Mesendoderm (in vitro differentiated cells): ENCODE measurements at regions not wholly inside any gene's neighbourhood (a gene's known extent, or its start where the extent isn't known, plus 50 kb on each side); places are given as distances from the start of the nearest gene placed in this dataset.
"Not testable (repeated sequence)": the region's sequence is repeated elsewhere in the genome, so short reads cannot be mapped to it uniquely, and the experiment has no call there.

Source experiments
- DNase-seq: peaks from one replicate; pipeline ENCODE4 v3.0.0; 2013
- H2AK5ac ChIP-seq: 2 replicates; pipeline ENCODE4 v1.6.1; 2013; ENCODE audit warnings: low read length, inconsistent platforms
- H2BK120ac ChIP-seq: 2 replicates; pipeline ENCODE4 v1.6.1; 2013; ENCODE audit warnings: low read depth, mild to moderate bottlenecking, low read length, moderate library complexity, mixed read lengths
- H2BK15ac ChIP-seq: replicated peaks from 2 replicates; pipeline ENCODE4 v1.6.1; 2013; ENCODE audit warnings: low read depth, mild to moderate bottlenecking, moderate library complexity
- H2BK5ac ChIP-seq: 2 replicates; pipeline ENCODE4 v1.6.1; 2013; ENCODE audit warnings: low read length, inconsistent platforms
- H3K18ac ChIP-seq: 2 replicates; pipeline ENCODE4 v1.6.1; 2013; ENCODE audit warnings: mild to moderate bottlenecking, low read length, mixed read lengths
- H3K23ac ChIP-seq: one replicate; pipeline ENCODE4 v1.6.1; 2013; ENCODE audit warnings: low read length
- H3K27ac ChIP-seq: 2 replicates; pipeline ENCODE4 v1.5.1; 2013; ENCODE audit warnings: low read depth, mild to moderate bottlenecking, inconsistent platforms, low read length, moderate library complexity
- H3K27me3 ChIP-seq: 2 replicates; pipeline ENCODE4 v1.6.1; 2013; ENCODE audit warnings: low read length, control low read depth, mild to moderate bottlenecking, inconsistent platforms; ENCODE audit not compliant: insufficient read depth, poor library complexity
- H3K36me3 ChIP-seq: 2 replicates; pipeline ENCODE4 v1.6.1; 2013; ENCODE audit warnings: low read length, inconsistent platforms; ENCODE audit not compliant: control insufficient read depth, insufficient read depth
- H3K4ac ChIP-seq: one replicate; pipeline ENCODE4 v1.6.1; 2013; ENCODE audit warnings: low read depth, mild to moderate bottlenecking, low read length, moderate library complexity
- H3K4me1 ChIP-seq: 2 replicates; pipeline ENCODE4 v1.6.1; 2013; ENCODE audit warnings: low read depth, low read length, inconsistent platforms; ENCODE audit not compliant: control insufficient read depth
- H3K4me2 ChIP-seq: 2 replicates; pipeline ENCODE4 v1.6.1; 2013; ENCODE audit warnings: low read length
- H3K4me3 ChIP-seq: 2 replicates; pipeline ENCODE4 v1.5.1; 2013; ENCODE audit warnings: mild to moderate bottlenecking, low read length
- H3K56ac ChIP-seq: one replicate; pipeline ENCODE4 v1.6.1; 2013; ENCODE audit warnings: low read length
- H3K79me1 ChIP-seq: 2 replicates; pipeline ENCODE4 v1.6.1; 2013; ENCODE audit warnings: low read length, inconsistent platforms
- H3K79me2 ChIP-seq: 2 replicates; pipeline ENCODE4 v1.6.1; 2013; ENCODE audit warnings: mild to moderate bottlenecking, low read length; ENCODE audit not compliant: control insufficient read depth, insufficient read depth
- H3K9ac ChIP-seq: 2 replicates; pipeline ENCODE4 v1.6.1; 2013; ENCODE audit warnings: low read length, inconsistent platforms
- H4K5ac ChIP-seq: one replicate; pipeline ENCODE4 v1.6.1; 2013; ENCODE audit warnings: low read length
- H4K8ac ChIP-seq: one replicate; pipeline ENCODE4 v1.6.1; 2013; ENCODE audit warnings: low read depth, mild to moderate bottlenecking, control low read depth, low read length, moderate library complexity
- WGBS: extraction: QIAGEN DNeasy Blood & Tissue Kit; methylation state at CpG from one replicate; pipeline ENCODE4 v1.1.7; 2013; ENCODE audit warnings: low lambda C conversion rate, missing lambda C conversion rate; ENCODE audit not compliant: insufficient coverage; ENCODE audit errors: extremely low coverage; 5-methylcytosine and 5-hydroxymethylcytosine counted together

DNA sequence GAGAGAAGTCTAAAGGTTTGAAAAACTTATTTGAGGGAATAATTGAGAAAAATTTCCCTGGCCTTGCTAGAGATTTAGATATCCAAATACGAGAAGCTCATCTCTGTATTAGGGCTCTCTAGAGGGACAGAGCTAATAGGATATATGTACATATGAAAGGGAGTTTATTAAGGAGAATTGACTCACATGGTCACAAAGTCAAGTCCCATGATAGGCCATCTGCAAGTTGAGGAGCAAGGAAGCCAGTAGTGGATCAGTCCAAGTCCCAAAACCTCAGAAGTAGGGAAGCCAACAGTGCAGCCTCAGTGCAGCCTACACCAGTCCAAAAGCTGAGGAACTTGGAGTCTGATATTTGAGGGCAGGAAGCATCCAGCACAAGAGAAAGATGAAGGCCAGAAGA, 126.7 kb downstream of the PJA2 start:
- not testable (repeated sequence) for H3K4me1 ChIP-seq, H3K23ac ChIP-seq, H3K79me2 ChIP-seq, H3K4ac ChIP-seq, H4K5ac ChIP-seq, H2BK15ac ChIP-seq, H3K36me3 ChIP-seq, H3K56ac ChIP-seq, H3K4me2 ChIP-seq, H3K4me3 ChIP-seq, H3K27me3 ChIP-seq, H3K18ac ChIP-seq, H3K27ac ChIP-seq, H2BK5ac ChIP-seq, DNase-seq, H2AK5ac ChIP-seq, H3K9ac ChIP-seq, H2BK120ac ChIP-seq, H4K8ac ChIP-seq, H3K79me1 ChIP-seq
- no CpG with 5 or more reads among the region's 1 CpG for WGBS

DNA sequence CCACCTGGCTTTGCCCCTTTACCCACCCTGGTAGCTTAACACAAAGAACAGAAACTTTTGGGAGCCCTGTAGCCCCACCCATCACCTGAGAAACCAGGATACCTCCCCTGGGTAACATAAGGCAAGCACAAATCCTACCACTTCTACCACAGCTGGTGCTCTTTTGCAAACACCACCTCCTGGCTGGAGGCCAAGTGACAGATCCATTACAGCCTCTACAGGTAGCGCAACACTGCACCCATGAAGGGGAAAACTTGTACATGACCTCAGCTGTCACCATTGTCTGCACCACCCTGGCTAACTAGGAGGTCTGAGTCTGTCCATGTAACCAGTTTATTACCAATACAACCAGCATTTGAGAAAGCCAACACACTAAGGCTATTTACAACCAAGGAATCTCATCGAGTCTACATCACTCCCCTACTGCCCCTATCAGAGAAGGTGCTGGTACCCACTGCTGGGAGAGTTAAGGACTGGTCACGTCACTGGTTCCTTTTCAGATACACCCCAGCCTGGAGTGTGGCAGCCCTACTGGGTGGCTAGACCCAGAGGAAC, 128.6 kb downstream of the PJA2 start:
- Histone ChIP-seq H3K36me3 (no peaks in the 10 kb centered on the region), H3K79me2 (no peaks in the 10 kb centered on the region), H3K27me3 (no peaks in the 10 kb centered on the region), H2BK15ac (no peak overlapping the region), H2BK120ac (no peak overlapping the region), H3K4me3 (no peak overlapping the region), H3K56ac (no peak overlapping the region), H3K4ac (no peak overlapping the region), H2AK5ac (no peak overlapping the region), H3K23ac (no peak overlapping the region), H3K27ac (no peak overlapping the region), H4K5ac (no peak overlapping the region), H3K18ac (no peak overlapping the region), H3K4me1 (no peaks in the 10 kb centered on the region), H4K8ac (no peak overlapping the region), H2BK5ac (no peak overlapping the region), H3K4me2 (no peak overlapping the region), H3K79me1 (no peaks in the 10 kb centered on the region), H3K9ac (no peak overlapping the region)
- no CpG with 5 or more reads among the region's 3 CpGs for WGBS
- DNase-seq, result no peak

DNA sequence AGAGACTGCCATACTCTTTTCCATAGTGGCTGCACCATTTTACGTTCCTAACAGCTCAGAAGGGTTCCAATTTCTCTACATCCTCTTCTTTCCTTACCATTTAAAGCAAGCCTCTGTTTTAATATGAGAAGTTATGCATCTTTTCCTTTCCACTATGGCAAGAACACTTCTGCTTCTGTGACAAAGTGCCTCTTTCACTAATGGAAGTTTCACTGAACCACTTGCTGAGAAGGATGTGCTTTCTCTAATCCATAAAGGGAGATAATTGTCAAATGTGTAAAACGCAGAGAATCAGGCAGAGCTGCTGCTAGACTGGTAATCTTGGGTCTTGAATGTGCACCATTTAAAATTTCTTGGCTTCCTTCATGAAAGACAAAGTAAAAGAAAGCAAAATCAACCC, 131.6 kb downstream of the PJA2 start:
- no peak overlapping the region for H3K4me3 ChIP-seq
- H2BK15ac ChIP-seq, result no peak overlapping the region
- H3K18ac ChIP-seq, result no peak overlapping the region
- H3K79me2 ChIP-seq, result no peaks in the 10 kb centered on the region
- no peak overlapping the region for H4K8ac ChIP-seq
- H3K4me2 ChIP-seq, result no peak overlapping the region
- H3K36me3 ChIP-seq, result no peaks in the 10 kb centered on the region
- no peaks in the 10 kb centered on the region for H3K79me1 ChIP-seq
- WGBS, result no CpG with 5 or more reads among the region's 2 CpGs
- no peak overlapping the region for H4K5ac ChIP-seq
- H2AK5ac ChIP-seq, result no peak overlapping the region
- no peaks in the 10 kb centered on the region for H3K4me1 ChIP-seq
- no peak overlapping the region for H3K27ac ChIP-seq
- no peak overlapping the region for H3K56ac ChIP-seq
- DNase-seq, result no peak
- H2BK5ac ChIP-seq, result no peak overlapping the region
- H2BK120ac ChIP-seq, result no peak overlapping the region
- H3K27me3 ChIP-seq, result no peaks in the 10 kb centered on the region
- no peak overlapping the region for H3K23ac ChIP-seq
- H3K4ac ChIP-seq, result no peak overlapping the region
- no peak overlapping the region for H3K9ac ChIP-seq

DNA sequence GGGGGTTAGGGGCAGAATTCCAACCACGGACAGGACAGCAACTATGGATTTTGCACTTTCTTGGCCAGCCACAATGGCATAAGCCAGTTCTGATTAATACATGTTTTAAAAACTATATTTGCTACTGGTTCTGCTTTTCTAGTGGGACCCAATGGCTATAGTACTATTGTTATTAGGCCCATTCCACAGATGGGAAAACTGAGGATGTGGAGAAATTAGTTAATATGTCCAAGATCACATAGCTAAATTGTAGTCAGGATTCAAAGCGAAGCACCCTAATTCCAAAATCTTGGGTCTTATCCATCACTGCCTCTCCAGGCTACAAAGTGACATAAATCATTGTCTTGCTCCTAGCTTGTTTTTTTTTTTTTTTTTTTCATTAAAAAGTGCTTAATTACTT, 133.9 kb downstream of the PJA2 start:
- H3K27ac ChIP-seq, result no peak overlapping the region
- H4K5ac ChIP-seq, result no peak overlapping the region
- H3K4ac ChIP-seq, result no peak overlapping the region
- no peak overlapping the region for H3K4me2 ChIP-seq
- no peak overlapping the region for H4K8ac ChIP-seq
- no peak for DNase-seq
- H3K36me3 ChIP-seq, result no peaks in the 10 kb centered on the region
- no peak overlapping the region for H3K9ac ChIP-seq
- no peaks in the 10 kb centered on the region for H3K4me1 ChIP-seq
- no peak overlapping the region for H3K23ac ChIP-seq
- H2AK5ac ChIP-seq, result no peak overlapping the region
- no peaks in the 10 kb centered on the region for H3K79me1 ChIP-seq
- H2BK5ac ChIP-seq, result no peak overlapping the region
- H3K18ac ChIP-seq, result no peak overlapping the region
- H2BK15ac ChIP-seq, result no peak overlapping the region
- no CpG with 5 or more reads among the region's 2 CpGs for WGBS
- H3K4me3 ChIP-seq, result no peak overlapping the region
- no peak overlapping the region for H3K56ac ChIP-seq
- H2BK120ac ChIP-seq, result no peak overlapping the region
- no peaks in the 10 kb centered on the region for H3K27me3 ChIP-seq
- H3K79me2 ChIP-seq, result no peaks in the 10 kb centered on the region

DNA sequence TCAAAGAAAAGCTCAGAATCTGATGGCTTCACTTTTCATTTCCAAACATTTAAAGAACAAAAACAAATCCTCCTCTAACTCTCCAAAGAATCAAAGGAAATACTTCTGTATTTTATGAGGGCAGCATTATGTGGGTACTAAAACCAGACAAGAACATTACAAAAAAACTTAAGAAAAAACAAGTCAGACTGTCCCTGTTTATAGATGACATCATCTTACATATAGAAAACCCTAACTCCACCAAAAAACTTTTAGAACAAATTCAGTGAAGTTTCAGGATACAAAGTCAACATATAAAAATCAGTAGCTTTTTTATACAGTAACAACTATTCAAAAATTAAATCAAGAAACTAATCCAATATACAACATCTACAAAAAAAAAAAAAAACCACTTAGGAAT, 136.2 kb downstream of the PJA2 start:
- Histone ChIP-seq H3K56ac (no peak overlapping the region), H3K23ac (no peak overlapping the region), H3K4me1 (no peaks in the 10 kb centered on the region), H4K8ac (no peak overlapping the region), H2BK5ac (no peak overlapping the region), H3K27ac (no peak overlapping the region), H3K18ac (no peak overlapping the region), H3K9ac (no peak overlapping the region), H3K79me1 (no peaks in the 10 kb centered on the region), H2BK15ac (no peak overlapping the region), H3K79me2 (no peaks in the 10 kb centered on the region), H3K4me3 (no peak overlapping the region), H2BK120ac (no peak overlapping the region), H4K5ac (no peak overlapping the region), H3K4me2 (no peak overlapping the region), H3K27me3 (no peaks in the 10 kb centered on the region), H3K36me3 (no peaks in the 10 kb centered on the region), H3K4ac (no peak overlapping the region), H2AK5ac (no peak overlapping the region)
- DNase-seq, result no peak

DNA sequence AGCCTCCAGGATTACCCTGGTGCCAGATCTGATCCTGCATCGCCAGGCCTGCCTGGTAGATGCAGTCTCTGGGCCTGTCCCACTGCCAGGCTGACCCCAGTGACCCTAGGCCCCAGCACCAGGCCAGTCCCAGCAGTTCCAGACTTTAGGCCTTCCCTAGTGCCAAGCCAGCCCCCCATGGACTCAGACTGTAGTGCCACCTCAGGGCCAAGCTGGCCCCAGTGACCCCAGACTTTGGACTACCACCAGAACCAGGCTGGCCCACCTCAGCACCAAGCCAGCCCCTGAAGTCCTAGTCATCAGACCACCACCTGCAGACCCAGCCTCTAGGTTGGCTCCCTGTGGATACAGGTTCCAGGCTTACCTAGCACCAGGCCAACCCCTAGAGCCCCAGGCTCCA, 142.5 kb downstream of the PJA2 start:
- Histone ChIP-seq H2BK120ac (no peak overlapping the region), H3K79me2 (no peaks in the 10 kb centered on the region)
- WGBS, result no CpG with 5 or more reads among the region's 1 CpG

More for the DNA sequence above, 142.5 kb downstream of the PJA2 start:
- Histone ChIP-seq H3K27me3 (no peaks in the 10 kb centered on the region), H3K18ac (no peak overlapping the region), H3K23ac (no peak overlapping the region), H3K9ac (no peak overlapping the region), H4K5ac (no peak overlapping the region), H3K4me3 (no peak overlapping the region), H3K27ac (no peak overlapping the region), H3K56ac (no peak overlapping the region), H4K8ac (no peak overlapping the region), H3K36me3 (no peaks in the 10 kb centered on the region), H3K79me1 (no peaks in the 10 kb centered on the region), H2AK5ac (no peak overlapping the region), H2BK15ac (no peak overlapping the region), H3K4me2 (no peak overlapping the region), H3K4ac (no peak overlapping the region), H2BK5ac (no peak overlapping the region), H3K4me1 (no peaks in the 10 kb centered on the region)
- DNase-seq, result no peak
